ENCODE measurements at regions not wholly inside any gene's neighbourhood (a gene's known extent, or its start where the extent isn't known, plus 50 kb on each side); places are given as distances from the start of the nearest gene placed in this dataset.

DNA sequence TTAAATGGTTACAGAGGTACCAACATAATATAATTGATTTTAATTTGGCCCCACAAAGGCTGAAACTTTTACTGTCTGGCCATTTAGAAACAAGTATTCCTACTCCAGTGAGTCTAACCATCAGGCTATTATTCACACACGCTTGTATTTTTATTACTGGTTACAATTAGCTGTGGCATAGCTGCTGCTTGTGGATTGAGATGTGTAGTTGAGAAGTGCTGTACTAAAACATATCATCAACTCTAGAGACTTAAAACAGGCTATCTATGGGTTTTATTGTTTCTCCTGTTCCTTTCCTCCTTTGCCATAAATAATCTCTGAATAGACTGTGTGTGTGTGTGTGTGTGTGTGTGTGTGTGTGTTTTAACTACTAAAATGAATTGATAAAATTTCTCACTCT lies 530.2 kb downstream of the CCDC85A start:
- TF ChIP-seq, protein P1, sequence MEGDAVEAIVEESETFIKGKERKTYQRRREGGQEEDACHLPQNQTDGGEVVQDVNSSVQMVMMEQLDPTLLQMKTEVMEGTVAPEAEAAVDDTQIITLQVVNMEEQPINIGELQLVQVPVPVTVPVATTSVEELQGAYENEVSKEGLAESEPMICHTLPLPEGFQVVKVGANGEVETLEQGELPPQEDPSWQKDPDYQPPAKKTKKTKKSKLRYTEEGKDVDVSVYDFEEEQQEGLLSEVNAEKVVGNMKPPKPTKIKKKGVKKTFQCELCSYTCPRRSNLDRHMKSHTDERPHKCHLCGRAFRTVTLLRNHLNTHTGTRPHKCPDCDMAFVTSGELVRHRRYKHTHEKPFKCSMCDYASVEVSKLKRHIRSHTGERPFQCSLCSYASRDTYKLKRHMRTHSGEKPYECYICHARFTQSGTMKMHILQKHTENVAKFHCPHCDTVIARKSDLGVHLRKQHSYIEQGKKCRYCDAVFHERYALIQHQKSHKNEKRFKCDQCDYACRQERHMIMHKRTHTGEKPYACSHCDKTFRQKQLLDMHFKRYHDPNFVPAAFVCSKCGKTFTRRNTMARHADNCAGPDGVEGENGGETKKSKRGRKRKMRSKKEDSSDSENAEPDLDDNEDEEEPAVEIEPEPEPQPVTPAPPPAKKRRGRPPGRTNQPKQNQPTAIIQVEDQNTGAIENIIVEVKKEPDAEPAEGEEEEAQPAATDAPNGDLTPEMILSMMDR (IDR thresholded peaks at IDR 0.05), result no peak
- no peak for TF ChIP-seq POLR2A (IDR thresholded peaks at IDR 0.05)
